Neural cell (in vitro differentiated cells): ENCODE measurements at regions not wholly inside any gene's neighbourhood (a gene's known extent, or its start where the extent isn't known, plus 50 kb on each side); places are given as distances from the start of the nearest gene placed in this dataset.

ENCODE experiments used
- CTCF ChIP-seq: fragments of 450-650 bp; IDR thresholded peaks from 2 replicates; pipeline ENCODE4 v1.5.1; 2014; ENCODE audit warnings: antibody characterized with exemption, mild to moderate bottlenecking, moderate library complexity; ENCODE audit not compliant: poor library complexity, severe bottlenecking
- EP300 ChIP-seq: fragments of 450-650 bp; conservative IDR thresholded peaks from 2 replicates; pipeline ENCODE4 v1.6.1; 2014; ENCODE audit warnings: antibody characterized with exemption, mild to moderate bottlenecking, moderate library complexity; ENCODE audit not compliant: poor library complexity, severe bottlenecking
- EZH2 ChIP-seq: fragments of 200-600, 300-800 bp; shearing (Covaris generic), sonication (generic); IDR thresholded peaks from 2 replicates; pipeline ENCODE4 v1.6.1; 2014; ENCODE audit warnings: antibody characterized with exemption, low read length, borderline replicate concordance, mild to moderate bottlenecking; ENCODE audit not compliant: insufficient read depth, poor library complexity, severe bottlenecking
- MXI1 ChIP-seq: fragments of 450-650 bp; conservative IDR thresholded peaks from 2 replicates; pipeline ENCODE4 v1.6.1; 2014; ENCODE audit warnings: antibody characterized with exemption, mild to moderate bottlenecking; ENCODE audit not compliant: poor library complexity, severe bottlenecking
- POLR2AphosphoS5 ChIP-seq: IDR thresholded peaks from 2 replicates; pipeline ENCODE4 v1.6.1; 2012
- RAD21 ChIP-seq: fragments of 450-650 bp; conservative IDR thresholded peaks from 2 replicates; pipeline ENCODE4 v1.6.1; 2014; ENCODE audit warnings: antibody characterized with exemption, mild to moderate bottlenecking, moderate library complexity
- REST ChIP-seq: IDR thresholded peaks from 2 replicates; pipeline ENCODE4 v1.6.1; 2012; ENCODE audit warnings: borderline replicate concordance
- SMC3 ChIP-seq: fragments of 450-650 bp; conservative IDR thresholded peaks from 2 replicates; pipeline ENCODE4 v1.6.1; 2014; ENCODE audit warnings: antibody characterized with exemption, mild to moderate bottlenecking, moderate library complexity; ENCODE audit not compliant: poor library complexity

- TF ChIP-seq EP300 (no peak), POLR2AphosphoS5 (no peak), EZH2 (no peak), RAD21 (no peak), CTCF (no peak), SMC3 (no peak), MXI1 (no peak), REST (no peak)
Observed at GRCh38 chr2:2742726-2743125, 411.7 kb upstream of the MYT1L start.
